ENCODE measurements at regions not wholly inside any gene's neighbourhood (a gene's known extent, or its start where the extent isn't known, plus 50 kb on each side); places are given as distances from the start of the nearest gene placed in this dataset.

DNA sequence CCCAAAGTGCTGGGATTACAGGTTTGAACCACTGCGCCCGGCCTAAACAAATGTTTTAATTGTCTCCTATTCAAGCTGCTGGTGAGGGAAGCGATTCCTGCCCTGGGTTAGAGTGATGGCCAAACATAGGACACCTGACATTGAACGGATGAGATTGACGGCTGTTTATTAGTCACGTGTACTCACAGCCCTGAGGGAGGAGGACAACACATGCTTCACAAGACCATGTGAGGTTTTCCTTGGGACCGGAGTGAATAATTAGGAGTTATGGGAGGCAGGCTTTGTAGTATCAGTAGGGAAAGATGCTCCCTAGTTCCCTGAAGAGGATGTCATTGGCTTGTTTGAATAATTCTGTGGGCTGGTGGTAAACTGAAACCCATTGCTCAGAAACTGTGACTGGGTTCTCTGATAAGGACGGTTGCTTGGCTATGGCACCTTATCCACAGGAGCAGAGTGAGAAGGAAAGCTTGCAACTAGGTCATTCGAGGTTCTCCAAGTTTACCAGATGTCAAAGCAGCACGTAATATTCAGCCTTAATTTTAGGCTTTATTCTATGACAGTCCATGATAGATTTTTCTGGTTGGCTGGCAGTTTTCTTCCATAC lies 245.8 kb downstream of the PLA2G4A start:
- TF ChIP-seq, protein P1, sequence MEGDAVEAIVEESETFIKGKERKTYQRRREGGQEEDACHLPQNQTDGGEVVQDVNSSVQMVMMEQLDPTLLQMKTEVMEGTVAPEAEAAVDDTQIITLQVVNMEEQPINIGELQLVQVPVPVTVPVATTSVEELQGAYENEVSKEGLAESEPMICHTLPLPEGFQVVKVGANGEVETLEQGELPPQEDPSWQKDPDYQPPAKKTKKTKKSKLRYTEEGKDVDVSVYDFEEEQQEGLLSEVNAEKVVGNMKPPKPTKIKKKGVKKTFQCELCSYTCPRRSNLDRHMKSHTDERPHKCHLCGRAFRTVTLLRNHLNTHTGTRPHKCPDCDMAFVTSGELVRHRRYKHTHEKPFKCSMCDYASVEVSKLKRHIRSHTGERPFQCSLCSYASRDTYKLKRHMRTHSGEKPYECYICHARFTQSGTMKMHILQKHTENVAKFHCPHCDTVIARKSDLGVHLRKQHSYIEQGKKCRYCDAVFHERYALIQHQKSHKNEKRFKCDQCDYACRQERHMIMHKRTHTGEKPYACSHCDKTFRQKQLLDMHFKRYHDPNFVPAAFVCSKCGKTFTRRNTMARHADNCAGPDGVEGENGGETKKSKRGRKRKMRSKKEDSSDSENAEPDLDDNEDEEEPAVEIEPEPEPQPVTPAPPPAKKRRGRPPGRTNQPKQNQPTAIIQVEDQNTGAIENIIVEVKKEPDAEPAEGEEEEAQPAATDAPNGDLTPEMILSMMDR (IDR thresholded peaks at IDR 0.05; ENCODE audit: insufficient read depth, missing control alignments), result no peak
- no peak for FAIRE-seq
- DNase-seq (ENCODE audit: insufficient read length, low spot score), result no peak

DNA sequence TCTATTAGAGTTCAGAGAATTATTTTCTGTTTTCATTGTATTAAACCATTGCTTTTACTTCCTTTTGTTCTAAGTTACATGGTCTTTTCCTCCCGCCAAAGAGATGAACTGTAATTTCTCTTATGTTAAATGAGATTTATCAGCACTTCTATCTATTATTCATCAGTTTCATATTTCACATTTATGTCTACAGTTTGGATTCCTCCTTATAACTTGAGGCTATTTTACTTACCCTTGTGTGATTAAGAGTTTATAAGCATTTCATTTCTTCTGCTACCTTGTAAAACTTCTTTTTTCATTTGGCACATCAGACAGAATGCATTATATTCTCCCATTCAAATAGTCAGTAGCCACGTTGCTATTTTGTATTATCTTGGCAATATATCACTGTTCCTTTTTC lies 248.2 kb downstream of the PLA2G4A start:
- DNase-seq (ENCODE audit: insufficient read length, low spot score) (no peak), FAIRE-seq (peak; percentile 87)
- TF ChIP-seq, protein P1 (IDR thresholded peaks at IDR 0.05; ENCODE audit: insufficient read depth, missing control alignments), result no peak

DNA sequence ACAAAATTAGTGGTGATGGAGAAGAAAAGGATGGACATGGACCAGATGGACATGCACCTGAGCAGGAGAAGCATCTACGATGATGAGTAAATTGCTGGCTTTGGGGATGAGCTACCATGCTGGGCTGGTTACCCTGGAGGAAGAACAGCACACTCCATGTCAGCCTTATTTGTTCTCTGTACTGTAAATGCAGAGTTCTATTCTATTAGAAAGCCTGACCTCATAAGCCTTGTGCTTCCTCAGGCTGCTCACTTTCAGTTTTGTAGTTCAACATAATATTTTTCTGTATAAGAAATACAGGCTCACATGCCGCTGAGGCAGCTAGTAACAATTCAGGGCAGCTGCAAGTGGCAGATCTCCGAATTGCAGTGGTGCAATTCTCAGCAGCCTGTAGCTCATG lies 249.6 kb downstream of the PLA2G4A start:
- DNase-seq (ENCODE audit: insufficient read length, low spot score) (no peak), FAIRE-seq (no peak)
- TF ChIP-seq, protein P1 (IDR thresholded peaks at IDR 0.05; ENCODE audit: insufficient read depth, missing control alignments), result no peak

DNA sequence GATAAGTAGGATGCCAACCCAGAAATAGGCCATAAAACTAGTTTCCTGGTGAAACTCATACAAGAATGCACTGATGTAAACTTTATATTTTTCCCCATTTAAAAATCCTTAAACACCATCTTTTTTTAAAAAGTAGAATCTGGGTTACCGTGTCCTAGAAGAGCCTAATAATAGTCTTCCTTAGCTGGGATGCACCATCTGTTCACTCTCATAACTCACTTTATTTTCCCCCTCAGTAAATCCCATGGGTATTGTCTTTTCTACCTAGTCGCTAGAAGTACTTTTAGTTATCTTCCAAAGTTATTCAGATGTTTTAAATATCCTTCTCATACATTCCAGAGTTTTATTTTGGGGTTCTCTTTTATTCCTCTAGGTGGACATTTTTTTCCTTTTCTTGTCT lies 250.2 kb downstream of the PLA2G4A start:
- TF ChIP-seq, protein P1 (IDR thresholded peaks at IDR 0.05; ENCODE audit: insufficient read depth, missing control alignments), result no peak
- DNase-seq (ENCODE audit: insufficient read length, low spot score), result no peak
- FAIRE-seq, result peak; percentile 44

DNA sequence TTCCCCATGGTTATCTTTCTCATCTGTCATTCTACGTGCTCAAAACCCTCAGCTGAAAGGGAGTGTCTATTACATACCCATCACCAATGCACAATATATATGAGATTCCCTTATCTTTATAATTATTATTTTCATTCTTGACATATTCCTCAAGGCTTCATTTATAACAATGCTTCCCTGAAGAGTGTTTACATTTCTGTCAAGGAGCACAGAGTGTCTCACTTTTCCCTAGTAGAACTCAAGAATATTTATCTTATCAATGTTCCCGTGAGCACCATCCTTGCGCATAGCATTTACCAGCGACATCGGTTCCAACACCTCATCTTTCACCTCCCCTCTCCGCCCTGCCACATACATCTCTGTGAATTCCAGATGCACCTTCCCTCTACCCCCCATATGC lies 250.6 kb downstream of the PLA2G4A start:
- FAIRE-seq, result no peak

DNA sequence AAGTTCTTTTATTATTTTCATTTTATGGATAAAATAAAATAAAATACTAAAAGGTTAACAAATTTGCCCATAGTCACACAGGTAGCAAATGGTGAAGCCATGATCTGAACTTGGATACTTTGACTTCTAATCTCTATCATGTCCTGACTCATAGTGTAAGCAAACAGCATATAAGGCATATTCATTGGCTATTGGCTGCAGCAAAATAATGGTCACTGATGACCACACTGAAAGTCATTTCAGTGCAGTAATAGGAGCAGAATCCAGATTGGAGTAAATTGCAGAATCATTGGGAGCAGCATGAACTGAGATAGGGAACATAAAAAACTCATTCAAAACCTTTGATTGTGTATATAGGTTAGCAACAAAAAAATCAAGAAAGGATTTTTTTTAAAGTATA lies 262.9 kb downstream of the PLA2G4A start:
- no peak for FAIRE-seq
- no peak for DNase-seq (ENCODE audit: insufficient read length, low spot score)
- TF ChIP-seq, protein P1 (IDR thresholded peaks at IDR 0.05; ENCODE audit: insufficient read depth, missing control alignments), result no peak

More for the DNA sequence above, 250.6 kb downstream of the PLA2G4A start:
- TF ChIP-seq, protein P1 (IDR thresholded peaks at IDR 0.05; ENCODE audit: insufficient read depth, missing control alignments), result no peak
- DNase-seq (ENCODE audit: insufficient read length, low spot score), result no peak

DNA sequence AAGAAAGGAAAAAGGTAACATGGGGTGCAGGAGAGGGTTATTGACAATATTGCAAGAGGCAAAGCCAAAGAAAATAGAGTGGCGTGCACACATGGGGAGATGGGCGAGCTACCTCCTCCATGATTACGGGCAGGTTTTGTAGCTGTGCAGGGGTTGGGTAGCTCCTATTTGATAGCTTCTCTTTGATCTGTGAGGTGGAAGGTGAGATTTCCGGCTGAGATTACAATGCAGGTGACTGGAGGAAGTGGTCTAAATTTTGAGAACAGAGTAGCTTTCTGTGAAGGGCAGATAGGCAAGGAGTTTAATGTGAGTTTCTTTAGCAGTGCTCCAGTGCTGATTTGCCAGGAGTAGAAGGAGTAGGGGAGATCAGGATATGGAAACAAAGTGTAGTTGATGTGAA lies 263.4 kb downstream of the PLA2G4A start:
- TF ChIP-seq, protein P1 (IDR thresholded peaks at IDR 0.05; ENCODE audit: insufficient read depth, missing control alignments), result no peak
- FAIRE-seq (no peak), DNase-seq (ENCODE audit: insufficient read length, low spot score) (no peak)

All from D721Med (cell line).